Liver (tissue), 3 donors: ENCODE measurements at regions not wholly inside any gene's neighbourhood (a gene's known extent, or its start where the extent isn't known, plus 50 kb on each side); places are given as distances from the start of the nearest gene placed in this dataset.

Source experiments
- EGR1 ChIP-seq, 2 donors: IDR thresholded peaks; 2 replicates each; pipeline ENCODE4 v1.6.1; 2016 to 2018; ENCODE audit warnings: antibody characterized with exemption in 2 of 2, low read depth in 2 of 2
- FOXA1 ChIP-seq: IDR thresholded peaks from 2 replicates; pipeline ENCODE4 v1.6.1; 2016; ENCODE audit warnings: antibody characterized with exemption
- GABPA ChIP-seq, 2 donors: IDR thresholded peaks in 1 of 2; conservative IDR thresholded peaks in 1 of 2; 2 replicates each; pipeline ENCODE4 v1.6.1; 2016; ENCODE audit warnings: antibody characterized with exemption in 2 of 2, mild to moderate bottlenecking in 1 of 2, moderate library complexity in 1 of 2
- NR2F2 ChIP-seq: IDR thresholded peaks from 2 replicates; pipeline ENCODE4 v1.6.1; 2016; ENCODE audit warnings: antibody characterized with exemption
- RAD21 ChIP-seq, 2 donors: IDR thresholded peaks; 2 replicates each; pipeline ENCODE4 v1.6.1; 2016; ENCODE audit warnings: antibody characterized with exemption in 2 of 2, mild to moderate bottlenecking in 2 of 2
- SP1 ChIP-seq: IDR thresholded peaks from 2 replicates; pipeline ENCODE4 v1.6.1; 2018; ENCODE audit warnings: antibody characterized with exemption, mild to moderate bottlenecking
- TF ChIP-seq, protein P1 (sequence below): IDR thresholded peaks from 2 replicates; pipeline ENCODE4 v1.6.1; 2016; ENCODE audit warnings: antibody characterized with exemption
- TF ChIP-seq, protein P2 (sequence below): fragments of 150-350 bp; IDR thresholded peaks from 2 replicates; pipeline ENCODE4 v1.5.1; 2017; ENCODE audit warnings: improper control_type of control experiment, low read depth, low read length; ENCODE audit not compliant: missing input control
- TF ChIP-seq, protein P3 (sequence below): IDR thresholded peaks from 2 replicates; pipeline ENCODE4 v1.6.1; 2016; ENCODE audit warnings: antibody characterized with exemption, mild to moderate bottlenecking
- TF ChIP-seq, protein P4 (sequence below): IDR thresholded peaks from 2 replicates; pipeline ENCODE4 v1.6.1; 2016; ENCODE audit warnings: antibody characterized with exemption
- donor health status: healthy.
- donor health status: healthy.

DNA sequence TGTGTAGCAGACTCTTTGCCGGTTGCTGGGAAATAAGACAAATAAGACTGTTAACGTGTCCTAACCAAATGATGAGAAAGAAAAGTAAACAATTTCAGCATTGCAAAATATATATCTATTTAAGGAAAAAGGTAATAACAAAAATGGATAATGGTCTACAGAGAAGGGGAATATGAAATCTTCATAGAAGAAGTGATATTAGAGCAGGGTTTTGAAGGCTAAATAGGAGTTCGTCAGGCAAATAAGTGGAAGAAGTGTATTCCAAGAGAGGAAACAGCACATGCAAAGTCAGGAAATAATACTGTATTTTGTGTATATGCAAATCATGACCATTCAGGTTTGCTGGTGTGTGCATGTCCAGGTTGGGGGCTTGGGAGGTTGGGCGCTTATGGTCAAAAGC, 55.3 kb upstream of the OSBPL3 start:
- TF ChIP-seq RAD21 (IDR thresholded peaks at IDR 0.05), result no peak
- TF ChIP-seq, protein P1, sequence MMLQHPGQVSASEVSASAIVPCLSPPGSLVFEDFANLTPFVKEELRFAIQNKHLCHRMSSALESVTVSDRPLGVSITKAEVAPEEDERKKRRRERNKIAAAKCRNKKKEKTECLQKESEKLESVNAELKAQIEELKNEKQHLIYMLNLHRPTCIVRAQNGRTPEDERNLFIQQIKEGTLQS, result no peak
- TF ChIP-seq, protein P2, sequence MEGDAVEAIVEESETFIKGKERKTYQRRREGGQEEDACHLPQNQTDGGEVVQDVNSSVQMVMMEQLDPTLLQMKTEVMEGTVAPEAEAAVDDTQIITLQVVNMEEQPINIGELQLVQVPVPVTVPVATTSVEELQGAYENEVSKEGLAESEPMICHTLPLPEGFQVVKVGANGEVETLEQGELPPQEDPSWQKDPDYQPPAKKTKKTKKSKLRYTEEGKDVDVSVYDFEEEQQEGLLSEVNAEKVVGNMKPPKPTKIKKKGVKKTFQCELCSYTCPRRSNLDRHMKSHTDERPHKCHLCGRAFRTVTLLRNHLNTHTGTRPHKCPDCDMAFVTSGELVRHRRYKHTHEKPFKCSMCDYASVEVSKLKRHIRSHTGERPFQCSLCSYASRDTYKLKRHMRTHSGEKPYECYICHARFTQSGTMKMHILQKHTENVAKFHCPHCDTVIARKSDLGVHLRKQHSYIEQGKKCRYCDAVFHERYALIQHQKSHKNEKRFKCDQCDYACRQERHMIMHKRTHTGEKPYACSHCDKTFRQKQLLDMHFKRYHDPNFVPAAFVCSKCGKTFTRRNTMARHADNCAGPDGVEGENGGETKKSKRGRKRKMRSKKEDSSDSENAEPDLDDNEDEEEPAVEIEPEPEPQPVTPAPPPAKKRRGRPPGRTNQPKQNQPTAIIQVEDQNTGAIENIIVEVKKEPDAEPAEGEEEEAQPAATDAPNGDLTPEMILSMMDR, result no peak
- no peak for TF ChIP-seq EGR1 (IDR thresholded peaks at IDR 0.05; ENCODE audit: low read depth in 2 of 2)
- TF ChIP-seq, protein P3, sequence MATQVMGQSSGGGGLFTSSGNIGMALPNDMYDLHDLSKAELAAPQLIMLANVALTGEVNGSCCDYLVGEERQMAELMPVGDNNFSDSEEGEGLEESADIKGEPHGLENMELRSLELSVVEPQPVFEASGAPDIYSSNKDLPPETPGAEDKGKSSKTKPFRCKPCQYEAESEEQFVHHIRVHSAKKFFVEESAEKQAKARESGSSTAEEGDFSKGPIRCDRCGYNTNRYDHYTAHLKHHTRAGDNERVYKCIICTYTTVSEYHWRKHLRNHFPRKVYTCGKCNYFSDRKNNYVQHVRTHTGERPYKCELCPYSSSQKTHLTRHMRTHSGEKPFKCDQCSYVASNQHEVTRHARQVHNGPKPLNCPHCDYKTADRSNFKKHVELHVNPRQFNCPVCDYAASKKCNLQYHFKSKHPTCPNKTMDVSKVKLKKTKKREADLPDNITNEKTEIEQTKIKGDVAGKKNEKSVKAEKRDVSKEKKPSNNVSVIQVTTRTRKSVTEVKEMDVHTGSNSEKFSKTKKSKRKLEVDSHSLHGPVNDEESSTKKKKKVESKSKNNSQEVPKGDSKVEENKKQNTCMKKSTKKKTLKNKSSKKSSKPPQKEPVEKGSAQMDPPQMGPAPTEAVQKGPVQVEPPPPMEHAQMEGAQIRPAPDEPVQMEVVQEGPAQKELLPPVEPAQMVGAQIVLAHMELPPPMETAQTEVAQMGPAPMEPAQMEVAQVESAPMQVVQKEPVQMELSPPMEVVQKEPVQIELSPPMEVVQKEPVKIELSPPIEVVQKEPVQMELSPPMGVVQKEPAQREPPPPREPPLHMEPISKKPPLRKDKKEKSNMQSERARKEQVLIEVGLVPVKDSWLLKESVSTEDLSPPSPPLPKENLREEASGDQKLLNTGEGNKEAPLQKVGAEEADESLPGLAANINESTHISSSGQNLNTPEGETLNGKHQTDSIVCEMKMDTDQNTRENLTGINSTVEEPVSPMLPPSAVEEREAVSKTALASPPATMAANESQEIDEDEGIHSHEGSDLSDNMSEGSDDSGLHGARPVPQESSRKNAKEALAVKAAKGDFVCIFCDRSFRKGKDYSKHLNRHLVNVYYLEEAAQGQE, result no peak
- TF ChIP-seq GABPA (IDR thresholded peaks at IDR 0.05 in 1 of 2, conservative IDR thresholded peaks at IDR 0.05 in 1 of 2), result no peak
- TF ChIP-seq NR2F2, result no peak
- no peak for TF ChIP-seq SP1
- no peak for TF ChIP-seq FOXA1
- TF ChIP-seq, protein P4, sequence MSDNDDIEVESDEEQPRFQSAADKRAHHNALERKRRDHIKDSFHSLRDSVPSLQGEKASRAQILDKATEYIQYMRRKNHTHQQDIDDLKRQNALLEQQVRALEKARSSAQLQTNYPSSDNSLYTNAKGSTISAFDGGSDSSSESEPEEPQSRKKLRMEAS, result no peak
